ENCODE measurements at regions not wholly inside any gene's neighbourhood (a gene's known extent, or its start where the extent isn't known, plus 50 kb on each side); places are given as distances from the start of the nearest gene placed in this dataset.

GRCh38 chr17:12391468-12391867, 274.2 kb upstream of the MYOCD start:
- DNase-seq (no peak), ATAC-seq (ENCODE audit: low read depth) (no peak)
- Mint-ChIP-seq H3K36me3 (ENCODE audit: low read depth) (no peaks in the 10 kb centered on the region), H3K27ac (no peak overlapping the region), H3K4me1 (no peaks in the 10 kb centered on the region), H3K27me3 (no peaks in the 10 kb centered on the region), H3K9me3 (peaks cover 2% of the 10 kb centered on the region), H3K4me3 (no peak overlapping the region)
- ChIA-PET POLR2A (no interaction called here), CTCF (no interaction called here)
- TF ChIP-seq CTCF (IDR thresholded peaks at IDR 0.05): no peak
- intact Hi-C loops (cut with micrococcal nuclease): no loop called here

- intact Hi-C loops (cut with micrococcal nuclease): loop anchor here (1.0 to 2.0 kb wide), 2 partner anchors 151 to 269 kb away; partner anchors contain the start of gene MYOCD
- ChIA-PET CTCF (interaction anchor here (0.9 to 2.0 kb wide), 3 partner anchors 150 to 271 kb away, joined by 3 to 9 read pairs (median 3); partner anchors contain the start of gene MYOCD), POLR2A (interaction anchor here (0.6 to 1.3 kb wide), 2 partner anchors 33 to 34 kb away, joined by 3 read pairs; no protein-coding TSS in a partner anchor)
- no peaks in the 10 kb centered on the region for H3K27me3 Mint-ChIP-seq
- no peak for TF ChIP-seq CTCF (IDR thresholded peaks at IDR 0.05)
- H3K27ac Mint-ChIP-seq: no peak overlapping the region
- H3K4me1 Mint-ChIP-seq: no peaks in the 10 kb centered on the region
- no peak overlapping the region for H3K4me3 Mint-ChIP-seq
- H3K9me3 Mint-ChIP-seq: peaks cover 2% of the 10 kb centered on the region
- H3K36me3 Mint-ChIP-seq (ENCODE audit: low read depth): no peaks in the 10 kb centered on the region
- ATAC-seq (ENCODE audit: low read depth): peak; percentile 47
- no peak for DNase-seq
Observed at GRCh38 chr17:12395733-12396354, 269.8 kb upstream of the MYOCD start.

GRCh38 chr17:12398441-12399051, 267.1 kb upstream of the MYOCD start:
- H3K27ac Mint-ChIP-seq: no peak overlapping the region
- H3K36me3 Mint-ChIP-seq (ENCODE audit: low read depth): no peaks in the 10 kb centered on the region
- no peaks in the 10 kb centered on the region for H3K27me3 Mint-ChIP-seq
- peaks cover 2% of the 10 kb centered on the region for H3K9me3 Mint-ChIP-seq
- no peak for DNase-seq
- no peak overlapping the region for H3K4me3 Mint-ChIP-seq
- POLR2A ChIA-PET: no interaction called here
- ATAC-seq (ENCODE audit: low read depth): no peak
- TF ChIP-seq CTCF (IDR thresholded peaks at IDR 0.05): no peak
- intact Hi-C loops (cut with micrococcal nuclease): no loop called here
- no peaks in the 10 kb centered on the region for H3K4me1 Mint-ChIP-seq
- CTCF ChIA-PET: no interaction called here

- TF ChIP-seq CTCF (IDR thresholded peaks at IDR 0.05): no peak
- DNase-seq: no peak
- H3K27ac Mint-ChIP-seq: no peak overlapping the region
- POLR2A ChIA-PET: interaction anchor here (1.2 kb wide), 1 partner anchor 17 kb away, joined by 3 read pairs; no protein-coding TSS in a partner anchor
- no peaks in the 10 kb centered on the region for H3K4me1 Mint-ChIP-seq
- intact Hi-C loops (cut with micrococcal nuclease): no loop called here
- no peaks in the 10 kb centered on the region for H3K27me3 Mint-ChIP-seq
- no peaks in the 10 kb centered on the region for H3K36me3 Mint-ChIP-seq (ENCODE audit: low read depth)
- H3K9me3 Mint-ChIP-seq: no peaks in the 10 kb centered on the region
- no peak overlapping the region for H3K4me3 Mint-ChIP-seq
- ATAC-seq (ENCODE audit: low read depth): no peak
- CTCF ChIA-PET: no interaction called here
Observed at GRCh38 chr17:12402963-12403622, 262.6 kb upstream of the MYOCD start.

GRCh38 chr17:12403881-12404398, 261.8 kb upstream of the MYOCD start:
- ChIA-PET CTCF (no interaction called here), POLR2A (interaction anchor here (0.7 kb wide), 1 partner anchor 145 kb away, joined by 5 read pairs; no protein-coding TSS in a partner anchor)
- Mint-ChIP-seq H3K36me3 (ENCODE audit: low read depth) (no peaks in the 10 kb centered on the region), H3K27me3 (no peaks in the 10 kb centered on the region), H3K4me1 (no peaks in the 10 kb centered on the region), H3K27ac (no peak overlapping the region), H3K9me3 (no peaks in the 10 kb centered on the region), H3K4me3 (no peak overlapping the region)
- ATAC-seq (ENCODE audit: low read depth) (no peak), DNase-seq (no peak)
- no peak for TF ChIP-seq CTCF (IDR thresholded peaks at IDR 0.05)
- intact Hi-C loops (cut with micrococcal nuclease): no loop called here
